HepG2 (cell line): ENCODE measurements at regions not wholly inside any gene's neighbourhood (a gene's known extent, or its start where the extent isn't known, plus 50 kb on each side); places are given as distances from the start of the nearest gene placed in this dataset.

Experiments used
- HINFP ChIP-seq: sonication (generic); formaldehyde crosslinking; IDR thresholded peaks from 2 replicates; pipeline ENCODE4 v1.4.0; 2020; ENCODE audit warnings: low read depth, mild to moderate bottlenecking, missing genetic modification reagents
- SOX13 ChIP-seq, 3 experiments: fragments of 450-650 bp in 1 of 3; sonication (generic) in 1 of 3; formaldehyde crosslinking in 1 of 3; IDR thresholded peaks in 2 of 3; conservative IDR thresholded peaks in 1 of 3; 2 replicates each; pipeline versions ENCODE4 v1.5.0 to v1.6.1; 2016 to 2020; ENCODE audit warnings: antibody characterized with exemption in 1 of 3, mild to moderate bottlenecking in 1 of 3, missing compliant biosample characterization in 1 of 3, missing genetic modification reagents in 1 of 3, moderate library complexity in 1 of 3
- WIZ ChIP-seq: sonication (generic); formaldehyde crosslinking; IDR thresholded peaks from 2 replicates; pipeline ENCODE4 v1.5.1; 2020; ENCODE audit warnings: mild to moderate bottlenecking, missing genetic modification reagents
- ZBTB40 ChIP-seq, 2 experiments: fragments of 450-650 bp in 1 of 2; sonication (generic) in 1 of 2; formaldehyde crosslinking in 1 of 2; IDR thresholded peaks; 2 replicates each; pipeline versions ENCODE4 v1.6.1 to v1.8.0; 2016 to 2022; ENCODE audit warnings: antibody characterized with exemption in 1 of 2, mild to moderate bottlenecking in 1 of 2, missing genetic modification reagents in 1 of 2
- TF ChIP-seq, protein P1 (sequence below): sonication (generic); formaldehyde crosslinking; IDR thresholded peaks from 2 replicates; pipeline ENCODE4 v1.5.0; 2020; ENCODE audit warnings: mild to moderate bottlenecking, missing genetic modification reagents, moderate library complexity

GRCh38 chr11:119504371-119504770, 81.4 kb upstream of the THY1 start (continued):
- no peak for TF ChIP-seq HINFP (CRISPR knock-in tag)
- TF ChIP-seq, protein P1, sequence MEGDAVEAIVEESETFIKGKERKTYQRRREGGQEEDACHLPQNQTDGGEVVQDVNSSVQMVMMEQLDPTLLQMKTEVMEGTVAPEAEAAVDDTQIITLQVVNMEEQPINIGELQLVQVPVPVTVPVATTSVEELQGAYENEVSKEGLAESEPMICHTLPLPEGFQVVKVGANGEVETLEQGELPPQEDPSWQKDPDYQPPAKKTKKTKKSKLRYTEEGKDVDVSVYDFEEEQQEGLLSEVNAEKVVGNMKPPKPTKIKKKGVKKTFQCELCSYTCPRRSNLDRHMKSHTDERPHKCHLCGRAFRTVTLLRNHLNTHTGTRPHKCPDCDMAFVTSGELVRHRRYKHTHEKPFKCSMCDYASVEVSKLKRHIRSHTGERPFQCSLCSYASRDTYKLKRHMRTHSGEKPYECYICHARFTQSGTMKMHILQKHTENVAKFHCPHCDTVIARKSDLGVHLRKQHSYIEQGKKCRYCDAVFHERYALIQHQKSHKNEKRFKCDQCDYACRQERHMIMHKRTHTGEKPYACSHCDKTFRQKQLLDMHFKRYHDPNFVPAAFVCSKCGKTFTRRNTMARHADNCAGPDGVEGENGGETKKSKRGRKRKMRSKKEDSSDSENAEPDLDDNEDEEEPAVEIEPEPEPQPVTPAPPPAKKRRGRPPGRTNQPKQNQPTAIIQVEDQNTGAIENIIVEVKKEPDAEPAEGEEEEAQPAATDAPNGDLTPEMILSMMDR (CRISPR knock-in tag): no peak
- TF ChIP-seq WIZ (CRISPR knock-in tag): no peak
- TF ChIP-seq ZBTB40 (IDR thresholded peaks at IDR 0.05): no peak
- no peak for TF ChIP-seq ZBTB40 (CRISPR knock-in tag; IDR thresholded peaks at IDR 0.05)
- no peak for TF ChIP-seq SOX13 (IDR thresholded peaks at IDR 0.05)
- no peak for TF ChIP-seq SOX13 (CRISPR knock-in tag; conservative IDR thresholded peaks at IDR 0.05 in 1 of 2, IDR thresholded peaks at IDR 0.05 in 1 of 2)
